HG03439 (cell line): ENCODE measurements at regions not wholly inside any gene's neighbourhood (a gene's known extent, or its start where the extent isn't known, plus 50 kb on each side); places are given as distances from the start of the nearest gene placed in this dataset.

Experiments used
- ATAC-seq: cut with Tn5 transposase; IDR thresholded peaks from one replicate; pipeline ENCODE4 v1.9.1; 2021; ENCODE audit warnings: mild to moderate bottlenecking, moderate library complexity; ENCODE audit not compliant: unreplicated experiment

DNA sequence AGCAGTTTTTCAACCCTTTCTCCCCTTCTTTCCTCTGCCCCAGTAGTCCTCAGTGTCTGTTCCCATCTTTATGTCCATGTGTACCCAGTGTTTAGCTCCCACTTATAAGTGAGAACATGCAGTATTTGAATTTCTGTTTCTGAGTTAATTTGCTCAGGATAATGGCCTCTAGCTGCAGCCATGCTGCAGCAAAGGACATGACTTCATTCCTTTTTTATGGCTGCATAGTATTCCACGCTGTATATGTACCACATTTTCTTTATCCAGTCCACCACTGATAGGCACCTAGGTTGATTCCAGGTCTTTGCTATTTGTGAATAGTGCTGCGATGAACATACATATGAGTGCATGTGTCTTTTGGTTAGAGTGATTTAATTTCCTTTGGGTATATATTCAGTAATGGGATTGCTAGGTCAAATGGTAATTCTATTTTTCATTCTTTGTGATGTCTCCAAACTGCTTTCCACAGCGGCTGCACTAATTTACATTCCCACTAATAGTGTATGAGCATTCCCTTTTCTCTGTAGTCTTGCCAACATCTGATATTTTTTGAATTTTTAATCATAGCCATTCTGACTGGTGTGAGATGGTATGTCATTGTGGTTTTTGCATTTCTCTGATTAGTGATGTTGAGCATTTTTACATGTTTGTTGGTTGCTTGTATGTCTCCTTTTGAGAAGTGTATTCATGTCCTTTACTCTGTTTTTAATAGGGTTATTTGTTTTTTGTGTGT, 54.6 kb upstream of the ANK2 start:
- ATAC-seq: no peak
